Daoy (cell line): ENCODE measurements at regions not wholly inside any gene's neighbourhood (a gene's known extent, or its start where the extent isn't known, plus 50 kb on each side); places are given as distances from the start of the nearest gene placed in this dataset.
"Not testable (repeated sequence)": the region's sequence is repeated elsewhere in the genome, so short reads cannot be mapped to it uniquely, and the experiment has no call there.

Source experiments
- DNase-seq: peaks from one replicate; pipeline ENCODE4 v3.0.0-alpha.2; 2015; ENCODE audit warnings: low read depth

GRCh38 chr2:143875295-143876233 lies 644.4 kb downstream of the ZEB2 start:
- no peak for DNase-seq

- no peak for DNase-seq
These were observed 646.0 kb downstream of the ZEB2 start for GRCh38 chr2:143873886-143874285.

GRCh38 chr2:143870696-143871095 lies 649.2 kb downstream of the ZEB2 start:
- DNase-seq, result no peak

GRCh38 chr2:143856978-143857377 lies 662.9 kb downstream of the ZEB2 start:
- DNase-seq, result no peak

GRCh38 chr2:143852759-143853158 lies 667.2 kb downstream of the ZEB2 start:
- no peak for DNase-seq

- DNase-seq, result no peak
These were observed 669.8 kb downstream of the ZEB2 start for GRCh38 chr2:143850084-143850483.

GRCh38 chr2:143847257-143847656 lies 672.7 kb downstream of the ZEB2 start:
- DNase-seq, result no peak

- no peak for DNase-seq
These were observed 674.9 kb downstream of the ZEB2 start for GRCh38 chr2:143844986-143845385.

GRCh38 chr2:143843686-143844085 lies 676.2 kb downstream of the ZEB2 start:
- no peak for DNase-seq

- DNase-seq, result no peak
These were observed 677.1 kb downstream of the ZEB2 start for GRCh38 chr2:143842836-143843235.

GRCh38 chr2:143841935-143842334 lies 678.0 kb downstream of the ZEB2 start:
- no peak for DNase-seq

- DNase-seq, result no peak
These were observed 679.3 kb downstream of the ZEB2 start for GRCh38 chr2:143840601-143841000.

GRCh38 chr2:143840194-143840593 lies 679.7 kb downstream of the ZEB2 start:
- DNase-seq, result no peak

- no peak for DNase-seq
These were observed 680.5 kb downstream of the ZEB2 start for GRCh38 chr2:143839456-143839855.

GRCh38 chr2:143837055-143837454 lies 682.9 kb downstream of the ZEB2 start:
- DNase-seq, result not testable (repeated sequence)

GRCh38 chr2:143835481-143835880 lies 684.4 kb downstream of the ZEB2 start:
- DNase-seq, result no peak

- DNase-seq, result no peak
These were observed 686.8 kb downstream of the ZEB2 start for GRCh38 chr2:143833015-143833660.

GRCh38 chr2:143830476-143830875 lies 689.4 kb downstream of the ZEB2 start:
- DNase-seq, result no peak

- no peak for DNase-seq
These were observed 691.0 kb downstream of the ZEB2 start for GRCh38 chr2:143828763-143829537.

GRCh38 chr2:143824791-143825190 lies 695.1 kb downstream of the ZEB2 start:
- no peak for DNase-seq

- DNase-seq, result no peak
These were observed 694.7 kb downstream of the ARHGAP15 start for GRCh38 chr2:143823876-143824275.

GRCh38 chr2:143823296-143823695 lies 694.1 kb downstream of the ARHGAP15 start:
- DNase-seq, result no peak
